Naive thymus-derived CD8-positive, alpha-beta T cell (primary cell): ENCODE measurements at regions not wholly inside any gene's neighbourhood (a gene's known extent, or its start where the extent isn't known, plus 50 kb on each side); places are given as distances from the start of the nearest gene placed in this dataset.
A peak's percentile ranks its signal among the peaks of the same experiment; 100 is the strongest.
"Not testable (repeated sequence)": the region's sequence is repeated elsewhere in the genome, so short reads cannot be mapped to it uniquely, and the experiment has no call there.

Experiments
- ATAC-seq, 2 donors: fragments of 150-1000 bp; cut with Tn5 transposase in 1 of 2; sonication (Bioruptor Pico), chemical (Tn5 transposase) in 1 of 2; 1 replicate in 1 of 2; 2 replicates in 1 of 2; pipeline ENCODE4 v1.10.0; 2021; ENCODE audit warnings: mild to moderate bottlenecking in 2 of 2, moderate library complexity in 2 of 2
- POLR2A ChIA-PET: fragments of 350-600 bp; sonication (Branson Sonifier 250); formaldehyde crosslinking; loops from one replicate; lab custom pipeline; 2021; ENCODE audit warnings: antibody characterized with exemption; lab: Charles Lee
- DNase-seq, 10 donors: peaks; one replicate each; pipeline versions ENCODE4 v3.0.0 to v3.0.0-alpha.2; 2020 to 2022
- H3K27ac Mint-ChIP-seq, 10 donors: one replicate each; pipeline ENCODE4 v1.8.0; 2020 to 2022; ENCODE audit warnings: mild to moderate bottlenecking in 10 of 10, mixed read lengths in 10 of 10, moderate library complexity in 4 of 10, inconsistent platforms in 1 of 10
- H3K27me3 Mint-ChIP-seq, 5 donors: one replicate each; pipeline ENCODE4 v1.8.0; 2021 to 2022; ENCODE audit warnings: mixed read lengths in 5 of 5
- H3K36me3 Mint-ChIP-seq, 3 donors: one replicate each; pipeline ENCODE4 v1.8.0; 2020 to 2022; ENCODE audit warnings: mixed read lengths in 3 of 3, mild to moderate bottlenecking in 2 of 3, inconsistent platforms in 1 of 3
- H3K4me1 Mint-ChIP-seq, 4 donors: one replicate each; pipeline ENCODE4 v1.8.0; 2021 to 2022; ENCODE audit warnings: mixed read lengths in 4 of 4
- H3K4me3 Mint-ChIP-seq, 10 donors: one replicate each; pipeline ENCODE4 v1.8.0; 2020 to 2022; ENCODE audit warnings: mild to moderate bottlenecking in 10 of 10, mixed read lengths in 10 of 10, moderate library complexity in 6 of 10, inconsistent platforms in 1 of 10
- H3K9me3 Mint-ChIP-seq, 9 donors: one replicate each; pipeline ENCODE4 v1.8.0; 2020 to 2022; ENCODE audit warnings: mixed read lengths in 9 of 9, mild to moderate bottlenecking in 3 of 9, inconsistent platforms in 1 of 9, moderate library complexity in 1 of 9

GRCh38 chr9:90077598-90077997 is 472.8 kb downstream of the GADD45G start:
- peaks cover 5 to 61% (median 28%) of the 10 kb centered on the region in 5 donors for H3K27me3 Mint-ChIP-seq

GRCh38 chr9:90078988-90079421 is 474.2 kb downstream of the GADD45G start:
- POLR2A ChIA-PET = interaction anchor here (0.7 kb wide), 1 partner anchor 24 kb away, joined by 3 read pairs; no protein-coding TSS in a partner anchor
- peaks cover 0 to 8% (median 0%) of the 10 kb centered on the region in 4 donors for H3K4me1 Mint-ChIP-seq
- no peak overlapping the region for H3K27ac Mint-ChIP-seq
- no peak for DNase-seq
- H3K9me3 Mint-ChIP-seq = no peaks in the 10 kb centered on the region
- H3K4me3 Mint-ChIP-seq = no peak overlapping the region
- no peak for ATAC-seq
- H3K27me3 Mint-ChIP-seq = peaks cover 5 to 65% (median 27%) of the 10 kb centered on the region in 5 donors
- H3K36me3 Mint-ChIP-seq = no peaks in the 10 kb centered on the region

More at GRCh38 chr9:90077598-90077997, 472.8 kb downstream of the GADD45G start:
- H3K9me3 Mint-ChIP-seq, H3K36me3 Mint-ChIP-seq, H3K4me1 Mint-ChIP-seq, POLR2A ChIA-PET, H3K27ac Mint-ChIP-seq, DNase-seq, ATAC-seq, H3K4me3 Mint-ChIP-seq: not testable (repeated sequence)

GRCh38 chr9:90085633-90086032 is 480.8 kb downstream of the GADD45G start:
- POLR2A ChIA-PET = no interaction called here
- Mint-ChIP-seq H3K27me3 (peaks cover 0 to 19% (median 11%) of the 10 kb centered on the region in 5 donors), H3K9me3 (peaks cover 0 to 4% (median 0%) of the 10 kb centered on the region in 9 donors), H3K4me1 (peaks cover 0 to 9% (median 0%) of the 10 kb centered on the region in 4 donors), H3K36me3 (no peaks in the 10 kb centered on the region), H3K4me3 (no peak overlapping the region), H3K27ac (no peak overlapping the region)
- DNase-seq (no peak), ATAC-seq (no peak)

- Mint-ChIP-seq H3K36me3 (no peaks in the 10 kb centered on the region), H3K27me3 (peaks cover 1 to 16% (median 10%) of the 10 kb centered on the region in 5 donors), H3K4me3 (no peak overlapping the region), H3K27ac (no peak overlapping the region), H3K4me1 (peaks cover 0 to 9% (median 0%) of the 10 kb centered on the region in 4 donors), H3K9me3 (peaks cover 0 to 6% (median 0%) of the 10 kb centered on the region in 9 donors)
- no peak for ATAC-seq
- DNase-seq = no peak
- POLR2A ChIA-PET = no interaction called here
Measured at GRCh38 chr9:90086101-90086511, 481.3 kb downstream of the GADD45G start.

- ATAC-seq = no peak
- no peak overlapping the region for H3K27ac Mint-ChIP-seq
- no peaks in the 10 kb centered on the region for H3K36me3 Mint-ChIP-seq
- no peak for DNase-seq
- POLR2A ChIA-PET = no interaction called here
- H3K4me1 Mint-ChIP-seq = peaks cover 6 to 24% (median 16%) of the 10 kb centered on the region in 4 donors
- H3K4me3 Mint-ChIP-seq = no peak overlapping the region
- H3K27me3 Mint-ChIP-seq = peaks cover 2 to 21% (median 11%) of the 10 kb centered on the region in 5 donors
- peaks cover 0 to 8% (median 0%) of the 10 kb centered on the region in 9 donors for H3K9me3 Mint-ChIP-seq
Measured at GRCh38 chr9:90088434-90088833, 483.6 kb downstream of the GADD45G start.

GRCh38 chr9:90088856-90089255 is 484.0 kb downstream of the GADD45G start:
- DNase-seq = no peak
- Mint-ChIP-seq H3K9me3 (peaks cover 0 to 8% (median 0%) of the 10 kb centered on the region in 9 donors), H3K4me1 (peaks cover 9 to 27% (median 20%) of the 10 kb centered on the region in 4 donors), H3K36me3 (no peaks in the 10 kb centered on the region), H3K27me3 (peaks cover 3 to 23% (median 15%) of the 10 kb centered on the region in 5 donors), H3K4me3 (no peak overlapping the region), H3K27ac (no peak overlapping the region)
- POLR2A ChIA-PET = no interaction called here
- ATAC-seq = no peak

- H3K36me3 Mint-ChIP-seq = no peaks in the 10 kb centered on the region
- POLR2A ChIA-PET = no interaction called here
- peaks cover 0 to 8% (median 0%) of the 10 kb centered on the region in 9 donors for H3K9me3 Mint-ChIP-seq
- ATAC-seq = no peak
- H3K27me3 Mint-ChIP-seq = peaks cover 3 to 22% (median 16%) of the 10 kb centered on the region in 5 donors
- DNase-seq = no peak
- peaks cover 9 to 24% (median 22%) of the 10 kb centered on the region in 4 donors for H3K4me1 Mint-ChIP-seq
- no peak overlapping the region for H3K4me3 Mint-ChIP-seq
- no peak overlapping the region for H3K27ac Mint-ChIP-seq
Measured at GRCh38 chr9:90090997-90091396, 486.2 kb downstream of the GADD45G start.

- H3K4me1 Mint-ChIP-seq = peaks cover 9 to 25% (median 21%) of the 10 kb centered on the region in 4 donors
- peaks cover 0 to 8% (median 0%) of the 10 kb centered on the region in 9 donors for H3K9me3 Mint-ChIP-seq
- peak overlapping the region in 8 of 10 donors; percentile 11 to 59 (median 37) for H3K4me3 Mint-ChIP-seq
- H3K27ac Mint-ChIP-seq = peak overlapping the region in 2 of 10 donors; percentile 71 to 90
- ATAC-seq (peak; percentile 78 to 86), DNase-seq (peak in 6 of 10 donors; percentile 9 to 33 (median 24))
- H3K27me3 Mint-ChIP-seq = peaks cover 11 to 29% (median 16%) of the 10 kb centered on the region in 5 donors
- POLR2A ChIA-PET = no interaction called here
- H3K36me3 Mint-ChIP-seq = no peaks in the 10 kb centered on the region
Measured at GRCh38 chr9:90092508-90092907, 487.7 kb downstream of the GADD45G start.

GRCh38 chr9:90095682-90096081 is 490.9 kb downstream of the GADD45G start:
- peaks cover 12 to 17% (median 15%) of the 10 kb centered on the region in 5 donors for H3K27me3 Mint-ChIP-seq
- H3K4me1 Mint-ChIP-seq = peaks cover 9 to 25% (median 21%) of the 10 kb centered on the region in 4 donors
- no peak overlapping the region for H3K27ac Mint-ChIP-seq
- ATAC-seq (no peak), DNase-seq (no peak)
- H3K4me3 Mint-ChIP-seq = no peak overlapping the region
- H3K36me3 Mint-ChIP-seq = no peaks in the 10 kb centered on the region
- POLR2A ChIA-PET = no interaction called here
- peaks cover 0 to 4% (median 0%) of the 10 kb centered on the region in 9 donors for H3K9me3 Mint-ChIP-seq

- Mint-ChIP-seq H3K4me3 (no peak overlapping the region), H3K27ac (no peak overlapping the region), H3K4me1 (peaks cover 9 to 24% (median 20%) of the 10 kb centered on the region in 4 donors), H3K9me3 (no peaks in the 10 kb centered on the region), H3K36me3 (no peaks in the 10 kb centered on the region), H3K27me3 (peaks cover 13 to 19% (median 16%) of the 10 kb centered on the region in 5 donors)
- DNase-seq (no peak), ATAC-seq (no peak)
- POLR2A ChIA-PET = no interaction called here
Measured at GRCh38 chr9:90097237-90097636, 492.4 kb downstream of the GADD45G start.

- Mint-ChIP-seq H3K4me3 (no peak overlapping the region), H3K27me3 (peaks cover 5 to 21% (median 12%) of the 10 kb centered on the region in 5 donors), H3K9me3 (no peaks in the 10 kb centered on the region), H3K4me1 (peaks cover 3 to 16% (median 11%) of the 10 kb centered on the region in 4 donors), H3K27ac (no peak overlapping the region), H3K36me3 (no peaks in the 10 kb centered on the region)
- no peak for ATAC-seq
- no peak for DNase-seq
- POLR2A ChIA-PET = no interaction called here
Measured at GRCh38 chr9:90098408-90098807, 493.6 kb downstream of the GADD45G start.

GRCh38 chr9:90099262-90099963 is 494.6 kb downstream of the GADD45G start:
- POLR2A ChIA-PET = interaction anchor here (0.6 kb wide), 1 partner anchor 1757 kb away, joined by 3 read pairs; no protein-coding TSS in a partner anchor
- no peak overlapping the region for H3K27ac Mint-ChIP-seq
- H3K9me3 Mint-ChIP-seq = no peaks in the 10 kb centered on the region
- peaks cover 0 to 9% (median 6%) of the 10 kb centered on the region in 4 donors for H3K4me1 Mint-ChIP-seq
- no peaks in the 10 kb centered on the region for H3K36me3 Mint-ChIP-seq
- no peak overlapping the region for H3K4me3 Mint-ChIP-seq
- no peak for ATAC-seq
- DNase-seq = no peak
- peaks cover 0 to 20% (median 10%) of the 10 kb centered on the region in 5 donors for H3K27me3 Mint-ChIP-seq

- DNase-seq (no peak), ATAC-seq (no peak)
- Mint-ChIP-seq H3K4me3 (no peak overlapping the region), H3K4me1 (peaks cover 0 to 9% (median 6%) of the 10 kb centered on the region in 4 donors), H3K27me3 (peaks cover 0 to 20% (median 10%) of the 10 kb centered on the region in 5 donors), H3K27ac (no peak overlapping the region), H3K9me3 (no peaks in the 10 kb centered on the region), H3K36me3 (no peaks in the 10 kb centered on the region)
- POLR2A ChIA-PET = interaction anchor here (0.6 kb wide), 1 partner anchor 1758 kb away, joined by 3 read pairs; no protein-coding TSS in a partner anchor
Measured at GRCh38 chr9:90100014-90100413, 495.2 kb downstream of the GADD45G start.
